Left lung (tissue), 4 donors: ENCODE measurements at regions not wholly inside any gene's neighbourhood (a gene's known extent, or its start where the extent isn't known, plus 50 kb on each side); places are given as distances from the start of the nearest gene placed in this dataset.

Experiments
- ATAC-seq: fragments of 200-7000 bp; cut with Tn5 transposase; one replicate; pipeline ENCODE4 v1.9.1; 2020; ENCODE audit warnings: moderate library complexity
- DNase-seq, 4 donors: peaks; one replicate each; pipeline ENCODE4 v3.0.0-alpha.2; 2013 to 2020
- H3K27ac ChIP-seq, 2 donors: fragments of 200-600 bp; sonication (generic) in 1 of 2; one replicate each; pipeline versions ENCODE4 v1.5.0 to v1.8.0; 2020 to 2021
- H3K27me3 ChIP-seq, 2 donors: fragments of 200-600 bp; sonication (generic) in 1 of 2; one replicate each; pipeline versions ENCODE4 v1.5.0 to v1.8.0; 2020 to 2021
- H3K36me3 ChIP-seq, 2 donors: fragments of 200-600 bp; sonication (generic) in 1 of 2; one replicate each; pipeline versions ENCODE4 v1.5.0 to v1.8.0; 2020 to 2021
- H3K4me1 ChIP-seq, 2 donors: fragments of 200-600 bp; one replicate each; pipeline ENCODE4 v1.8.0; 2021
- H3K4me3 ChIP-seq, 2 donors: fragments of 200-600 bp; sonication (generic) in 1 of 2; one replicate each; pipeline versions ENCODE4 v1.5.0 to v1.8.0; 2020 to 2021; ENCODE audit warnings: mild to moderate bottlenecking in 1 of 2
- H3K9me3 ChIP-seq, 2 donors: fragments of 200-600 bp; sonication (generic) in 1 of 2; one replicate each; pipeline versions ENCODE4 v1.5.0 to v1.8.0; 2020 to 2021
- intact Hi-C, 2 donors: fragments of 100-400 bp; cut with DNase I; formaldehyde crosslinking; loops; one replicate each; pipeline versions ENCODE4 v1.11.2 to v1.14.2; 2022
- TF ChIP-seq, protein P1 (sequence below), 2 donors: fragments of 200-600 bp; sonication (generic) in 1 of 2; IDR thresholded peaks; one replicate each; pipeline versions ENCODE4 v1.5.0 to v1.8.0; 2021; ENCODE audit warnings: antibody characterized with exemption in 2 of 2
- donor health status: DM: no; HTN: yes; CAD: no.
- donor health status: DM: no; HTN: no; CAD: no.

DNA sequence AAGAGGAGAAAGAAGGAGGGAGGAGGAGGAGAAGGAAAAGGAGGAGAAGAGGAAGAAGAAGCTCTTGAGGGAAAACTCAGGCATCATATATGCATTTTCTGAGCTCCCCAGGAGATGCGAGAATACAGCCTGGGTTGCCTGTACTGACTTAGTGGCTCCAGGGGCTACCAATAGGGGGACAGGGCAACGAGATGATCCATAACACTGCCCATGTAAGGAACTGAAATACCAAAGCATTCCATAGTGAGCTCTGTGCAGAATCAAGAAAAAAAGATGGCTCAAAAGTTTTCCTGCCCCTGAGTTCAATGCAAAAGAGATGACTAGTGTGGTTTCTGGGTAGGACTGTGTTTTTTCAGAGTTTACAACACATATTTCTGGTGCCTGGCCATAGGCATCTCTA lies 258.7 kb downstream of the ALDH8A1 start:
- Histone ChIP-seq H3K9me3 (no peaks in the 10 kb centered on the region), H3K27me3 (no peaks in the 10 kb centered on the region), H3K36me3 (no peaks in the 10 kb centered on the region), H3K4me1 (no peaks in the 10 kb centered on the region), H3K4me3 (no peak overlapping the region), H3K27ac (no peak overlapping the region)
- no peak for DNase-seq
- no peak for ATAC-seq
- TF ChIP-seq, protein P1, sequence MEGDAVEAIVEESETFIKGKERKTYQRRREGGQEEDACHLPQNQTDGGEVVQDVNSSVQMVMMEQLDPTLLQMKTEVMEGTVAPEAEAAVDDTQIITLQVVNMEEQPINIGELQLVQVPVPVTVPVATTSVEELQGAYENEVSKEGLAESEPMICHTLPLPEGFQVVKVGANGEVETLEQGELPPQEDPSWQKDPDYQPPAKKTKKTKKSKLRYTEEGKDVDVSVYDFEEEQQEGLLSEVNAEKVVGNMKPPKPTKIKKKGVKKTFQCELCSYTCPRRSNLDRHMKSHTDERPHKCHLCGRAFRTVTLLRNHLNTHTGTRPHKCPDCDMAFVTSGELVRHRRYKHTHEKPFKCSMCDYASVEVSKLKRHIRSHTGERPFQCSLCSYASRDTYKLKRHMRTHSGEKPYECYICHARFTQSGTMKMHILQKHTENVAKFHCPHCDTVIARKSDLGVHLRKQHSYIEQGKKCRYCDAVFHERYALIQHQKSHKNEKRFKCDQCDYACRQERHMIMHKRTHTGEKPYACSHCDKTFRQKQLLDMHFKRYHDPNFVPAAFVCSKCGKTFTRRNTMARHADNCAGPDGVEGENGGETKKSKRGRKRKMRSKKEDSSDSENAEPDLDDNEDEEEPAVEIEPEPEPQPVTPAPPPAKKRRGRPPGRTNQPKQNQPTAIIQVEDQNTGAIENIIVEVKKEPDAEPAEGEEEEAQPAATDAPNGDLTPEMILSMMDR (IDR thresholded peaks at IDR 0.05), result no peak
- intact Hi-C loops, result no loop called here

DNA sequence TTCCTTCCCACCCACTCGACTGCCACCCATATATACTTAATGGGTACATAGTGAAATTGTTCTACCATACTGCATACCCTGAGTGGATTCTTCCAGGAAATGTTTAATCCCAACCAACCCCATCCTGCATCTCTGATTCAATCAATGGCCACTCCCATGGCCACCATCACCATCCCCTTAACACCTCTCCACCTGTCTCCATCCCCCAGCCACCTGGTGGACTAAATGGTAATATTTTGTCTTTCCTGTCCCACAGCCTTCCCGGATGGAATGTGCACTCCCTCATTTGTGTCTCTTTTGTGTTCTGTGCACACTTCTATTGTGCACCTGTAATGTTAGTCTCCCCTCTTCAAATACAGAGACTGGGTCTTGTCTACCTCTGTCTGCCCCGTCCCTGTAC lies 259.9 kb downstream of the ALDH8A1 start:
- Histone ChIP-seq H3K4me1 (no peaks in the 10 kb centered on the region), H3K9me3 (no peaks in the 10 kb centered on the region), H3K27ac (no peak overlapping the region), H3K27me3 (no peaks in the 10 kb centered on the region), H3K4me3 (no peak overlapping the region), H3K36me3 (no peaks in the 10 kb centered on the region)
- ATAC-seq (no peak), DNase-seq (no peak)
- TF ChIP-seq, protein P1 (IDR thresholded peaks at IDR 0.05), result no peak
- intact Hi-C loops, result no loop called here

DNA sequence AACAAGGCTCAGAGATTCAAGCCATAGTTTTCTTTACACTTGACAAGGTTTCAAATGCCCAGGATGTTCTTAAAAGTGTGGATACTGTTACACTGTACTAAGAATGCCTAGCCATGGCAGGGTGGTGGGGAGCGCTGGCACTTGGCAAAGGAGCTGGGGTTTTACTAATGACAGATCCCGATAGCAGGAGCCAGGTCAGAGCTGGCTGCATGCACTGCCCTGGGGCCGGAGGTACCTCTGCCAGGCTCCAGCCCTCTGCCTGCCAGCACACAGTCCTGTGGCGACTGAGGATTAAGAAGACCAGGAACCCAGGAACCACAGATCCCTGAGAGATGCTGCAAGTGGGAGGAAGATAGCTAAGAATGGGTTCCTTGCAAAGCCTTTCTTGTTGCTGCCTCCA lies 260.3 kb downstream of the ALDH8A1 start:
- H3K4me3 ChIP-seq, result no peak overlapping the region
- intact Hi-C loops, result no loop called here
- ATAC-seq (no peak), DNase-seq (no peak)
- H3K36me3 ChIP-seq, result no peaks in the 10 kb centered on the region
- TF ChIP-seq, protein P1 (IDR thresholded peaks at IDR 0.05), result no peak
- H3K9me3 ChIP-seq, result no peaks in the 10 kb centered on the region
- H3K27me3 ChIP-seq, result no peaks in the 10 kb centered on the region
- no peak overlapping the region for H3K27ac ChIP-seq
- peaks cover 0 to under 1% of the 10 kb centered on the region in 2 donors for H3K4me1 ChIP-seq

DNA sequence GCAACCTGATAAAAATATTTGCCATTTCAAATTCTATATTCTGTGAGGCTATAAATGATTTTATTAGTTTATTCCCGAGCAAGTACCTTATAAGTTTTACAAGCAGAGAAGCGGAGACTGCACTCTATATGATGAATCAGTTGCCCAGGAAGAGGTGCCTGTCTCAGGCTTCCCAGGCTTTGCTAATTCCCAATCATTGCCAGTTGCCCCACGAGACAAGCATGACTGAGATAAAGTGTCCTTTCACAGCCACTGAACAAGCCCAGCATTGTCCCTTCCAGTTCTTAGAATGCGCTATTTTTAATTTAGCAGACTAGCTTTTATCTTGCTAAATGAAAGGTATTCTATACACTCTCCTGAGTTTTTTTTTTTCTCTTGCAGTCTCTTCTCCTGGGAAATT lies 260.7 kb downstream of the ALDH8A1 start:
- no peak for ATAC-seq
- Histone ChIP-seq H3K4me1 (peaks cover under 1 to 5% of the 10 kb centered on the region in 2 donors), H3K4me3 (no peak overlapping the region), H3K9me3 (no peaks in the 10 kb centered on the region), H3K27ac (no peak overlapping the region), H3K36me3 (no peaks in the 10 kb centered on the region), H3K27me3 (no peaks in the 10 kb centered on the region)
- intact Hi-C loops, result no loop called here
- TF ChIP-seq, protein P1 (IDR thresholded peaks at IDR 0.05), result no peak
- DNase-seq, result no peak

DNA sequence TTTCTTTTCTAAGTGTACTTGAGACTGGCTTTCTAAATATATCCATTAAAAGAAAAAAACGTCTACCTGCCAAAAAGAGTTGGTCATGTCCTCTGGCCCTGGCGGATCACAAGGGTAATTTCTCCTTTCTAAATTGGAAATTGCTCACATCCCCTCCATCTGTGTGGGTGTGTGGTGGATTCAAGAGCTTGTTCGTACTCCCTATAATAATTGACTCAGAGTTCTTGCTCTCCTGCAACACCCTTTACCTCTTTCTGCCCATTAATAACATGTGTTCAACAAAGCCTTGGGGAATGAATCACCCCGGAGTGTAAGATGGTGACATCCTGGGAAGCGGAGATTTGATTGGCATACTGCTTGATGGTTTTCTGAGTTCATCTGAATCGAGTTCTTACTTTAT lies 263.8 kb downstream of the ALDH8A1 start:
- Histone ChIP-seq H3K27me3 (no peaks in the 10 kb centered on the region), H3K4me1 (peaks cover 6 to 10% of the 10 kb centered on the region in 2 donors), H3K36me3 (no peaks in the 10 kb centered on the region), H3K9me3 (no peaks in the 10 kb centered on the region), H3K4me3 (no peak overlapping the region), H3K27ac (no peak overlapping the region)
- TF ChIP-seq, protein P1 (IDR thresholded peaks at IDR 0.05), result no peak
- intact Hi-C loops, result no loop called here
- DNase-seq (no peak), ATAC-seq (peak; percentile 62)
